22Rv1 (cell line): ENCODE measurements at regions not wholly inside any gene's neighbourhood (a gene's known extent, or its start where the extent isn't known, plus 50 kb on each side); places are given as distances from the start of the nearest gene placed in this dataset.
"Not testable (repeated sequence)": the region's sequence is repeated elsewhere in the genome, so short reads cannot be mapped to it uniquely, and the experiment has no call there.

Experiments used
- ZFX ChIP-seq: fragments of 450-650 bp; IDR thresholded peaks from 2 replicates; pipeline ENCODE4 v1.6.1; 2017; ENCODE audit warnings: antibody characterized with exemption, borderline replicate concordance
- TF ChIP-seq, protein P1 (sequence below): fragments of 450-650 bp; IDR thresholded peaks from 2 replicates; pipeline ENCODE4 v1.5.1; 2017; ENCODE audit warnings: mild to moderate bottlenecking

DNA sequence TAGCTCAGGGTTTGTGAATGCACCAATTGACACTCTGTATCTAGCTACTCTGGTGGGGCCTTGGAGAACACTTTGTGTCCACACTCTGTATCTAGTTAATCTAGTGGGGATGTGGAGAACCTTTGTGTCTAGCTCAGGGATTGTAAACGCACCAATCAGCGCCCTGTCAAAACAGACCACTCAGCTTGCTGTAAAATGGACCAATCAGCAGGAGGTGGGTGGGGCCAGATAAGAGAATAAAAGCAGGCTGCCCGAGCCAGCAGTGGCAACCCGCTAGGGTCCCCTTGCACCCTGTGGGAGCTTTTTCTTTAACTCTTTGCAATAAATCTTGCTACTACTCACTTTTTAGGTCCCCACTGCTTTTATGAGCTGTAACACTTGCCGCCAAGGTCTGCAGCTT lies 115.6 kb upstream of the MBNL1 start:
- TF ChIP-seq, protein P1, sequence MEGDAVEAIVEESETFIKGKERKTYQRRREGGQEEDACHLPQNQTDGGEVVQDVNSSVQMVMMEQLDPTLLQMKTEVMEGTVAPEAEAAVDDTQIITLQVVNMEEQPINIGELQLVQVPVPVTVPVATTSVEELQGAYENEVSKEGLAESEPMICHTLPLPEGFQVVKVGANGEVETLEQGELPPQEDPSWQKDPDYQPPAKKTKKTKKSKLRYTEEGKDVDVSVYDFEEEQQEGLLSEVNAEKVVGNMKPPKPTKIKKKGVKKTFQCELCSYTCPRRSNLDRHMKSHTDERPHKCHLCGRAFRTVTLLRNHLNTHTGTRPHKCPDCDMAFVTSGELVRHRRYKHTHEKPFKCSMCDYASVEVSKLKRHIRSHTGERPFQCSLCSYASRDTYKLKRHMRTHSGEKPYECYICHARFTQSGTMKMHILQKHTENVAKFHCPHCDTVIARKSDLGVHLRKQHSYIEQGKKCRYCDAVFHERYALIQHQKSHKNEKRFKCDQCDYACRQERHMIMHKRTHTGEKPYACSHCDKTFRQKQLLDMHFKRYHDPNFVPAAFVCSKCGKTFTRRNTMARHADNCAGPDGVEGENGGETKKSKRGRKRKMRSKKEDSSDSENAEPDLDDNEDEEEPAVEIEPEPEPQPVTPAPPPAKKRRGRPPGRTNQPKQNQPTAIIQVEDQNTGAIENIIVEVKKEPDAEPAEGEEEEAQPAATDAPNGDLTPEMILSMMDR: not testable (repeated sequence)
- TF ChIP-seq ZFX: not testable (repeated sequence)
